ENCODE measurements at regions not wholly inside any gene's neighbourhood (a gene's known extent, or its start where the extent isn't known, plus 50 kb on each side); places are given as distances from the start of the nearest gene placed in this dataset.

- no peak for TF ChIP-seq CTCF (IDR thresholded peaks at IDR 0.05)
- no peak for TF ChIP-seq POLR2A (IDR thresholded peaks at IDR 0.05)
These were observed 49.9 kb upstream of the STEAP1B start for GRCh38 chr7:22549667-22550513.

All from ovary (tissue), 3 donors.